ENCODE measurements at regions not wholly inside any gene's neighbourhood (a gene's known extent, or its start where the extent isn't known, plus 50 kb on each side); places are given as distances from the start of the nearest gene placed in this dataset.

GRCh38 chr7:124692425-124692824, 73.2 kb downstream of the GPR37 start:
- Histone ChIP-seq H3K27me3 (no peaks in the 10 kb centered on the region), H3K9me3 (no peaks in the 10 kb centered on the region), H3K27ac (no peak overlapping the region), H3K36me3 (no peaks in the 10 kb centered on the region), H3K4me3 (no peak overlapping the region), H3K4me1 (no peaks in the 10 kb centered on the region)
- no peak for TF ChIP-seq POLR2AphosphoS5 (IDR thresholded peaks at IDR 0.05)
- TF ChIP-seq EP300 (IDR thresholded peaks at IDR 0.05), result no peak
- TF ChIP-seq POLR2A (IDR thresholded peaks at IDR 0.05), result no peak
- TF ChIP-seq CTCF (IDR thresholded peaks at IDR 0.05), result no peak
- 73 to 77% methylated on average over 1 of the region's 1 CpG for WGBS, 2 donors (ENCODE audit: low coverage in 1 of 2)
- no peak for ATAC-seq

GRCh38 chr7:124690840-124691239, 74.8 kb downstream of the GPR37 start:
- Histone ChIP-seq H3K27ac (no peak overlapping the region), H3K4me1 (no peaks in the 10 kb centered on the region), H3K27me3 (no peaks in the 10 kb centered on the region), H3K4me3 (no peak overlapping the region), H3K9me3 (no peaks in the 10 kb centered on the region), H3K36me3 (no peaks in the 10 kb centered on the region)
- TF ChIP-seq CTCF (IDR thresholded peaks at IDR 0.05) (no peak), EP300 (IDR thresholded peaks at IDR 0.05) (no peak), POLR2A (IDR thresholded peaks at IDR 0.05) (no peak), POLR2AphosphoS5 (IDR thresholded peaks at IDR 0.05) (no peak)
- ATAC-seq, result no peak

GRCh38 chr7:124689931-124690330, 75.7 kb downstream of the GPR37 start:
- TF ChIP-seq EP300 (IDR thresholded peaks at IDR 0.05) (no peak), POLR2AphosphoS5 (IDR thresholded peaks at IDR 0.05) (no peak), POLR2A (IDR thresholded peaks at IDR 0.05) (no peak), CTCF (IDR thresholded peaks at IDR 0.05) (no peak)
- WGBS, 2 donors (ENCODE audit: low coverage in 1 of 2), result 100% methylated on average over 1 of the region's 1 CpG; no CpG with 5 or more reads in 1 of the 2 donors
- Histone ChIP-seq H3K4me1 (no peaks in the 10 kb centered on the region), H3K4me3 (no peak overlapping the region), H3K9me3 (no peaks in the 10 kb centered on the region), H3K27ac (no peak overlapping the region), H3K27me3 (no peaks in the 10 kb centered on the region), H3K36me3 (no peaks in the 10 kb centered on the region)
- no peak for ATAC-seq

GRCh38 chr7:124689523-124689922, 76.1 kb downstream of the GPR37 start:
- TF ChIP-seq CTCF (IDR thresholded peaks at IDR 0.05) (no peak), EP300 (IDR thresholded peaks at IDR 0.05) (no peak), POLR2AphosphoS5 (IDR thresholded peaks at IDR 0.05) (no peak), POLR2A (IDR thresholded peaks at IDR 0.05) (no peak)
- H3K36me3 ChIP-seq, result no peaks in the 10 kb centered on the region
- no peaks in the 10 kb centered on the region for H3K9me3 ChIP-seq
- no peak overlapping the region for H3K4me3 ChIP-seq
- WGBS, 2 donors (ENCODE audit: low coverage in 1 of 2), result 71% methylated on average over 2 of the region's 2 CpGs
- ATAC-seq, result no peak
- no peaks in the 10 kb centered on the region for H3K27me3 ChIP-seq
- H3K27ac ChIP-seq, result no peak overlapping the region
- H3K4me1 ChIP-seq, result no peaks in the 10 kb centered on the region

- Histone ChIP-seq H3K9me3 (no peaks in the 10 kb centered on the region), H3K27ac (no peak overlapping the region), H3K4me3 (no peak overlapping the region), H3K36me3 (no peaks in the 10 kb centered on the region), H3K27me3 (no peaks in the 10 kb centered on the region), H3K4me1 (no peaks in the 10 kb centered on the region)
- TF ChIP-seq CTCF (IDR thresholded peaks at IDR 0.05) (no peak), POLR2A (IDR thresholded peaks at IDR 0.05) (no peak), POLR2AphosphoS5 (IDR thresholded peaks at IDR 0.05) (no peak), EP300 (IDR thresholded peaks at IDR 0.05) (no peak)
- ATAC-seq, result no peak
- WGBS, 2 donors (ENCODE audit: low coverage in 1 of 2), result 73 to 88% methylated on average over 2 to 3 of the region's 3 CpGs
Measured at GRCh38 chr7:124688991-124689390, 76.6 kb downstream of the GPR37 start.
